GM12878 (cell line): ENCODE measurements at regions not wholly inside any gene's neighbourhood (a gene's known extent, or its start where the extent isn't known, plus 50 kb on each side); places are given as distances from the start of the nearest gene placed in this dataset.

Experiments used
- ATAC-seq: fragments of 200-7000 bp; cut with Tn5 transposase; 3 replicates; pipeline ENCODE4 v1.9.1; 2020; ENCODE audit warnings: mild to moderate bottlenecking, moderate library complexity
- BruUV-seq: library from RNA; stranded (reverse); fragments of 400-500 nt; replicated peaks from 2 replicates; lab custom pipeline; 2021; lab: Mats Ljungman, UMichigan
- CTCF ChIA-PET: fragments of 300-600 bp; sonication (Branson Sonifier 250); formaldehyde crosslinking; extraction: SDS; loops from one replicate; lab custom pipeline; 2021; ENCODE audit warnings: inconsistent platforms; lab: Yijun Ruan, JAX
- POLR2A ChIA-PET: fragments of 350-600 bp; formaldehyde crosslinking; extraction: SDS; loops from one replicate; lab custom pipeline; 2021; ENCODE audit warnings: inconsistent platforms; lab: Charles Lee
- RAD21 ChIA-PET: fragments of 300-600 bp; sonication (Branson Sonifier 250); formaldehyde crosslinking; loops from one replicate; lab custom pipeline; 2023; ENCODE audit warnings: antibody characterized with exemption; ENCODE audit not compliant: unreplicated experiment; lab: Charles Lee
- SMC1A ChIA-PET: fragments of 300-600 bp; sonication (Branson Sonifier 250); formaldehyde crosslinking; loops from one replicate; lab custom pipeline; 2023; ENCODE audit not compliant: unreplicated experiment, uncharacterized antibody; lab: Charles Lee
- DNase-seq: peaks from one replicate; pipeline ENCODE4 v3.0.0-alpha.2; 2011; ENCODE audit warnings: low read depth, low spot score
- FAIRE-seq: peaks from 3 replicates; lab custom pipeline; 2011; peaks lifted over from hg19 to GRCh38; lab: Jason Lieb, UNC
- H2AFZ ChIP-seq: 2 replicates; pipeline ENCODE4 v1.6.0; 2011; ENCODE audit warnings: low read depth, low read length, control low read depth; ENCODE audit not compliant: control insufficient read depth
- H3K27ac ChIP-seq: 2 replicates; pipeline ENCODE4 v1.5.1; 2011; ENCODE audit warnings: control low read depth; ENCODE audit not compliant: control insufficient read depth, insufficient read depth
- H3K27me3 ChIP-seq, 2 experiments: replicated peaks in 1 of 2; 2 replicates each; pipeline versions ENCODE4 v1.6.0 to v1.6.1; 2011; ENCODE audit warnings: low read length in 1 of 2; ENCODE audit not compliant: control insufficient read depth in 2 of 2, insufficient read depth in 2 of 2
- H3K36me3 ChIP-seq, 2 experiments: 2 replicates each; pipeline ENCODE4 v1.5.1; 2011; ENCODE audit warnings: low read length in 1 of 2; ENCODE audit not compliant: control insufficient read depth in 2 of 2, insufficient read depth in 2 of 2
- H3K4me1 ChIP-seq: 2 replicates; pipeline ENCODE4 v1.6.1; 2011; ENCODE audit warnings: mild to moderate bottlenecking, low read length, moderate library complexity, mixed read lengths; ENCODE audit not compliant: control insufficient read depth, insufficient read depth
- H3K4me2 ChIP-seq: 2 replicates; pipeline ENCODE4 v1.6.0; 2011; ENCODE audit warnings: control low read depth; ENCODE audit not compliant: control insufficient read depth, insufficient read depth
- H3K4me3 ChIP-seq: fragments of 200-600 bp; sonication (generic); 2 replicates; pipeline ENCODE4 v1.5.1; 2016
- H3K79me2 ChIP-seq: 2 replicates; pipeline ENCODE4 v1.6.0; 2011; ENCODE audit warnings: low read length; ENCODE audit not compliant: control insufficient read depth, insufficient read depth
- H3K9ac ChIP-seq: 2 replicates; pipeline ENCODE4 v1.8.0; 2011; ENCODE audit warnings: low read length, control low read depth, mixed read lengths; ENCODE audit not compliant: control insufficient read depth, insufficient read depth
- H3K9me3 ChIP-seq: replicated peaks from 3 replicates; pipeline ENCODE4 v1.5.1; 2011; ENCODE audit warnings: mild to moderate bottlenecking, low read length; ENCODE audit not compliant: control insufficient read depth, insufficient read depth
- H4K20me1 ChIP-seq: 2 replicates; pipeline ENCODE4 v1.6.0; 2011; ENCODE audit not compliant: control insufficient read depth, insufficient read depth
- ASH2L ChIP-seq: fragments of 300-600, 200-600 bp; sonication (generic); IDR thresholded peaks from 2 replicates; pipeline ENCODE4 v1.6.1; 2017; ENCODE audit warnings: low read depth, mild to moderate bottlenecking, borderline replicate concordance
- BCLAF1 ChIP-seq: fragments of 450-650 bp; IDR thresholded peaks from 2 replicates; pipeline ENCODE4 v1.6.1; 2017; ENCODE audit warnings: antibody characterized with exemption, mild to moderate bottlenecking, moderate library complexity
- ETV6 ChIP-seq, 2 experiments: fragments of 450-650 bp in 1 of 2; IDR thresholded peaks in 1 of 2; conservative IDR thresholded peaks in 1 of 2; 2 replicates each; pipeline ENCODE4 v1.6.1; 2014; ENCODE audit warnings: antibody characterized with exemption in 1 of 2, borderline replicate concordance in 1 of 2, low read depth in 1 of 2, mild to moderate bottlenecking in 1 of 2, moderate library complexity in 1 of 2
- KAT2A ChIP-seq: conservative IDR thresholded peaks from 2 replicates; pipeline ENCODE4 v1.6.1; 2011; ENCODE audit warnings: low read depth, low read length; ENCODE audit not compliant: control insufficient read depth
- in situ Hi-C: fragments of 300-500 bp; cut with MboI; formaldehyde crosslinking; loops from 9 replicates; pipeline ENCODE4 v1.14.3; 2018; ENCODE audit warnings: mixed read lengths
- intact Hi-C: fragments of 100-400 bp; cut with micrococcal nuclease; formaldehyde crosslinking; loops from one replicate; pipeline ENCODE4 v1.14.2; 2022; ENCODE audit not compliant: unreplicated experiment
- TF ChIP-seq, protein P1 (sequence below): fragments of 450-650 bp; IDR thresholded peaks from 2 replicates; pipeline ENCODE4 v1.6.1; 2017; ENCODE audit warnings: mild to moderate bottlenecking

DNA sequence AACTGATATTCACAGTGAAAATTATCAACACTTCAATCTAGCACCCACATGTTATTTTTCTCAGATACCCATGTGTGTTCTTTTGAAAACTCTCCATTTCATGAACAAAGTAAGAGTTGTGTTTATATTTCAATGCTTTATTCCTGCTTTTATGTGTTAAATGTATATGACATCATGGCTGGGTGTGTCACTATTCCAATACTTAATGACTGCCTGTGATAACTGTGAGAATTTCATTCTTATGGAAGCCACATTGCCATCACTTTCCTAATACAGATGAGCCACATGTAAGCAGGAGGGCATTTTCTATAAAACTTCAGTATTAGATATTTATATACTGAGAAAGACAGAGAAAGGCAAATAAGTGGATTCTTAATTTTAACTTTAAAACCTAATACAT is 100.4 kb upstream of the FIGN start:
- in situ Hi-C loops (no loop called here), intact Hi-C loops (loop anchor here (10.0 kb wide), 1 partner anchor 229 kb away; no protein-coding TSS in a partner anchor)
- H3K9me3 ChIP-seq, result no peaks in the 10 kb centered on the region
- no peaks in the 10 kb centered on the region for H3K79me2 ChIP-seq
- FAIRE-seq (no peak), ATAC-seq (no peak), DNase-seq (no peak)
- ChIA-PET SMC1A (no interaction called here), CTCF (no interaction called here), RAD21 (no interaction called here), POLR2A (no interaction called here)
- H3K4me3 ChIP-seq, result no peak overlapping the region
- TF ChIP-seq KAT2A (no peak), ETV6 (conservative IDR thresholded peaks at IDR 0.05 in 1 of 2, IDR thresholded peaks at IDR 0.05 in 1 of 2; ENCODE audit: borderline replicate concordance in 1 of 2, low read depth in 1 of 2) (no peak), BCLAF1 (no peak), ASH2L (no peak)
- TF ChIP-seq, protein P1, sequence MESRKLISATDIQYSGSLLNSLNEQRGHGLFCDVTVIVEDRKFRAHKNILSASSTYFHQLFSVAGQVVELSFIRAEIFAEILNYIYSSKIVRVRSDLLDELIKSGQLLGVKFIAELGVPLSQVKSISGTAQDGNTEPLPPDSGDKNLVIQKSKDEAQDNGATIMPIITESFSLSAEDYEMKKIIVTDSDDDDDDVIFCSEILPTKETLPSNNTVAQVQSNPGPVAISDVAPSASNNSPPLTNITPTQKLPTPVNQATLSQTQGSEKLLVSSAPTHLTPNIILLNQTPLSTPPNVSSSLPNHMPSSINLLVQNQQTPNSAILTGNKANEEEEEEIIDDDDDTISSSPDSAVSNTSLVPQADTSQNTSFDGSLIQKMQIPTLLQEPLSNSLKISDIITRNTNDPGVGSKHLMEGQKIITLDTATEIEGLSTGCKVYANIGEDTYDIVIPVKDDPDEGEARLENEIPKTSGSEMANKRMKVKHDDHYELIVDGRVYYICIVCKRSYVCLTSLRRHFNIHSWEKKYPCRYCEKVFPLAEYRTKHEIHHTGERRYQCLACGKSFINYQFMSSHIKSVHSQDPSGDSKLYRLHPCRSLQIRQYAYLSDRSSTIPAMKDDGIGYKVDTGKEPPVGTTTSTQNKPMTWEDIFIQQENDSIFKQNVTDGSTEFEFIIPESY, result no peak
- H3K36me3 ChIP-seq, result no peaks in the 10 kb centered on the region
- H2AFZ ChIP-seq, result no peak overlapping the region
- BruUV-seq, result no TSS peak
- H3K4me2 ChIP-seq, result no peak overlapping the region
- no peak overlapping the region for H3K9ac ChIP-seq
- no peak overlapping the region for H3K27ac ChIP-seq
- no peaks in the 10 kb centered on the region for H3K4me1 ChIP-seq
- no peaks in the 10 kb centered on the region for H4K20me1 ChIP-seq
- no peaks in the 10 kb centered on the region for H3K27me3 ChIP-seq
